ENCODE measurements at regions not wholly inside any gene's neighbourhood (a gene's known extent, or its start where the extent isn't known, plus 50 kb on each side); places are given as distances from the start of the nearest gene placed in this dataset.

DNA sequence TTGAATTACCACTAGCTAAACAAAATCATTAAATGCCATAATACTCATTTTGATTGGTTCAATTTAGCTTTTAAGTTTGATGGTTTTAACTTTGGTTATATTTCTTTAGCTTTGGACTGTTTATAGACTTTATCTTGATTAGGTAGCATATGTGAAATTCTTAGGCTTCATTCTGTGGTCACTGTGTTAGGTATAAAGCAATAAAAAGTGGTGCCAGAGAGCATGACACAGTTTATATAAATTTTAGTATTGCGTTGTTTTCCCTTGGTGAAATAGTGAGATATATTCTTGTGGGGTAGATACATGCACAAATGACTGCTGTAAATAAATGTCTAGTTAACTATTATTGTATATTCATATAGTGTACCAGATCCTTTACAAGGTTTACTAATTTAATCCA lies 474.2 kb upstream of the GRID2 start:
- TF ChIP-seq, protein P1, sequence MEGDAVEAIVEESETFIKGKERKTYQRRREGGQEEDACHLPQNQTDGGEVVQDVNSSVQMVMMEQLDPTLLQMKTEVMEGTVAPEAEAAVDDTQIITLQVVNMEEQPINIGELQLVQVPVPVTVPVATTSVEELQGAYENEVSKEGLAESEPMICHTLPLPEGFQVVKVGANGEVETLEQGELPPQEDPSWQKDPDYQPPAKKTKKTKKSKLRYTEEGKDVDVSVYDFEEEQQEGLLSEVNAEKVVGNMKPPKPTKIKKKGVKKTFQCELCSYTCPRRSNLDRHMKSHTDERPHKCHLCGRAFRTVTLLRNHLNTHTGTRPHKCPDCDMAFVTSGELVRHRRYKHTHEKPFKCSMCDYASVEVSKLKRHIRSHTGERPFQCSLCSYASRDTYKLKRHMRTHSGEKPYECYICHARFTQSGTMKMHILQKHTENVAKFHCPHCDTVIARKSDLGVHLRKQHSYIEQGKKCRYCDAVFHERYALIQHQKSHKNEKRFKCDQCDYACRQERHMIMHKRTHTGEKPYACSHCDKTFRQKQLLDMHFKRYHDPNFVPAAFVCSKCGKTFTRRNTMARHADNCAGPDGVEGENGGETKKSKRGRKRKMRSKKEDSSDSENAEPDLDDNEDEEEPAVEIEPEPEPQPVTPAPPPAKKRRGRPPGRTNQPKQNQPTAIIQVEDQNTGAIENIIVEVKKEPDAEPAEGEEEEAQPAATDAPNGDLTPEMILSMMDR (IDR thresholded peaks at IDR 0.05): no peak
- no peak for TF ChIP-seq POLR2A (IDR thresholded peaks at IDR 0.05)
